ENCODE measurements at regions not wholly inside any gene's neighbourhood (a gene's known extent, or its start where the extent isn't known, plus 50 kb on each side); places are given as distances from the start of the nearest gene placed in this dataset.

DNA sequence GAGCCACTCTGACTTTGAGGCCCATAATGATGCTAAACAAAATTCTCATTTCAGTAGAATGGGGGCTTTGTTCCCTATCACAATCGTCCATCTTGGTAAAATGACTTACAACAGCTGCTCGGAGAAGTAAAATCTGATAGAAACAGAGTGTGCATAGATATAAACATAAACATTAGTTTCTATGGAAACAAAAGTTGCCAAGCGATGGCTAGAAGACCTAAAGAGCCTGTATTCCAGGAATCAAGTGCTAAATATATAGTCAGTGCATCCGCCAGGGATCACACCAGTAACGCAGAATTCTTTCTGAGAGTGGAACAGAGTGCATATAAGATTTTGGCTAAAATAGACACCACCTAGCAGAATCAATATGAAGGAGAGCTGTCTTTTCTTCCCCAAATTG lies 91.2 kb upstream of the KAZN start:
- no peak overlapping the region for H3K27ac ChIP-seq (ENCODE audit: low read depth, low read length)
- no CpG with 5 or more reads among the region's 5 CpGs for WGBS (ENCODE audit: insufficient coverage)

GRCh38 chr1:14508613-14509012 lies 89.9 kb upstream of the KAZN start:
- Histone ChIP-seq H3K4me1 (ENCODE audit: control insufficient read depth, insufficient read depth, low read length) (peaks cover 16% of the 10 kb centered on the region), H3K27ac (ENCODE audit: low read depth, low read length) (no peak overlapping the region), H3K4me3 (ENCODE audit: low read depth, low read length) (no peak overlapping the region), H3K36me3 (ENCODE audit: control insufficient read depth, insufficient read depth, low read length) (no peaks in the 10 kb centered on the region), H3K27me3 (ENCODE audit: control insufficient read depth, insufficient read depth, low read length) (no peaks in the 10 kb centered on the region), H3K9me3 (ENCODE audit: control insufficient read depth, insufficient read depth, low read length) (no peaks in the 10 kb centered on the region)
- DNase-seq (ENCODE audit: low read depth in 4 of 6, low spot score in 6 of 6) = peak in 1 of 6 donors; percentile 72
- 81% methylated on average over 5 of the region's 6 CpGs for whole genome bisulfite sequencing (ENCODE audit: insufficient coverage)

More for the DNA sequence above, 91.2 kb upstream of the KAZN start:
- Histone ChIP-seq H3K4me1 (ENCODE audit: control insufficient read depth, insufficient read depth, low read length) (peaks cover 8% of the 10 kb centered on the region), H3K27me3 (ENCODE audit: control insufficient read depth, insufficient read depth, low read length) (no peaks in the 10 kb centered on the region), H3K4me3 (ENCODE audit: low read depth, low read length) (no peak overlapping the region), H3K9me3 (ENCODE audit: control insufficient read depth, insufficient read depth, low read length) (no peaks in the 10 kb centered on the region), H3K36me3 (ENCODE audit: control insufficient read depth, insufficient read depth, low read length) (no peaks in the 10 kb centered on the region)
- DNase-seq (ENCODE audit: low read depth in 4 of 6, low spot score in 6 of 6) = peak in 2 of 6 donors; percentile 88 to 91

DNA sequence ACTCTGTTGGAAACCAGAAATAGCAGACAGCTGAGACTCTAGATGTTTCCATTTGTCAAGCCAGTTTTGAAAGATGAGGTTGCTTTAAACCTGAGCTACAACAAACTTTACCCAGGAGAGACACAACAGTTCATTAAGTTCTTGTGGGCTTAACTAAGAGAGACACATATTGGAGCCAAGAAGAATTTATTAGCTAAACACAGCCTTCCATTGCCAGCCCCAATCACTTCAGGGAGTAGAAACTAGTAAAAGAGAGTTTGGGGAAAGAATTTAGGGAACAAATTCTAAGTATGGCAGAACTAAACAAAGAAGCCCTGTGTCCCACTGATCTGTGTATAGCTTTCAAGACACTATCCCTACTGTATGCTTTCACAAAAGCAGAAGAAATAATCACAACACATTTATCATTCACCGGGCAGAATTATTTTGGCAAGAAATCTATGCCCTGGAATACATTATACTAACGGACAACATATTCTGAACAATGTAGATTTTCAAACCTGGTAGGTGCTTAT lies 87.3 kb upstream of the KAZN start:
- H3K4me1 ChIP-seq (ENCODE audit: control insufficient read depth, insufficient read depth, low read length) = peaks cover 16% of the 10 kb centered on the region
- no CpG with 5 or more reads among the region's 2 CpGs for WGBS (ENCODE audit: insufficient coverage)
- DNase-seq (ENCODE audit: low read depth in 4 of 6, low spot score in 6 of 6) = peak in 2 of 6 donors; percentile 57 to 72
- no peaks in the 10 kb centered on the region for H3K27me3 ChIP-seq (ENCODE audit: control insufficient read depth, insufficient read depth, low read length)
- no peaks in the 10 kb centered on the region for H3K36me3 ChIP-seq (ENCODE audit: control insufficient read depth, insufficient read depth, low read length)
- peak overlapping the region; percentile 42 for H3K27ac ChIP-seq (ENCODE audit: low read depth, low read length)
- no peak overlapping the region for H3K4me3 ChIP-seq (ENCODE audit: low read depth, low read length)
- H3K9me3 ChIP-seq (ENCODE audit: control insufficient read depth, insufficient read depth, low read length) = no peaks in the 10 kb centered on the region

DNA sequence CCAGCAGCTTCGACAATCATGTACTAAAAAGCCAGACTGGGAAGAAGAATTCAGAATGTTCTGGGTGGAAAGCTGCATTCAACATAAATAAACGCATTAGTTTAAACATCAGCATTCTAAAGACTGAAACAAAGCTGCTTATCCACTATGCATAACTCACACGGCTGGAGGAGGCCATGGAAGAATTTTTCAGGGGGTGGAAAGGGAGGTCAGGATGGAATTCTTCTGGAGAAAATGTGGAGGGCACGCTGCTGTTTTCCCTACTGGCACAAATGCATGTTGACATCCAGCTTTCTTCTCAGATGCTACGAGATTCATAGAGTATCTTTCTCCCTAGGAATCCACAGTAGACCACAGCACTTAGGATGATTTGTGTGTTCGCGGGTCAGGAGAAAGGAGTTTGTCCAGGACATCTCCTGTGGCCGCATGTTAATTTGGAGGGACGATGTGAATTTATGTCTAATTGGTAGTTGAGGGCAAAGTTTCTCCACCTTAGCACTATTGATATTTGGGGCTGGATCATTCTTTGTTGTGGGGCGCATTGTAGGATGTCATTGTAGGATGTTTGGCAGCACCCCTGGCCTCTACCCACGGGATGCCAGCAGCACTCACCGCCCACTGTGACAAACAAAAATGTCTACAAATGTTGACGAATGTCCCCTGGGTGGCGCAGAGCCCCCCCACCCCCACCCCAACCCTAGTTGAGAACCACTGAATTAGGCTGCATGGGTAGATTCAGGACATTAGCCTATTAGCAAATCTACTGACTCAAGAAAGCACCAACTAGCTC lies 86.5 kb upstream of the KAZN start:
- H3K9me3 ChIP-seq (ENCODE audit: control insufficient read depth, insufficient read depth, low read length) = no peaks in the 10 kb centered on the region
- H3K4me1 ChIP-seq (ENCODE audit: control insufficient read depth, insufficient read depth, low read length) = peaks cover 16% of the 10 kb centered on the region
- WGBS (ENCODE audit: insufficient coverage) = 70% methylated on average over 6 of the region's 14 CpGs
- no peaks in the 10 kb centered on the region for H3K36me3 ChIP-seq (ENCODE audit: control insufficient read depth, insufficient read depth, low read length)
- H3K27me3 ChIP-seq (ENCODE audit: control insufficient read depth, insufficient read depth, low read length) = no peaks in the 10 kb centered on the region
- H3K27ac ChIP-seq (ENCODE audit: low read depth, low read length) = peak overlapping the region; percentile 42
- peak in 2 of 6 donors; percentile 23 to 40 for DNase-seq (ENCODE audit: low read depth in 4 of 6, low spot score in 6 of 6)
- no peak overlapping the region for H3K4me3 ChIP-seq (ENCODE audit: low read depth, low read length)

- peak in 1 of 6 donors; percentile 43 for DNase-seq (ENCODE audit: low read depth in 4 of 6, low spot score in 6 of 6)
- no peaks in the 10 kb centered on the region for H3K27me3 ChIP-seq (ENCODE audit: control insufficient read depth, insufficient read depth, low read length)
- H3K27ac ChIP-seq (ENCODE audit: low read depth, low read length) = no peak overlapping the region
- H3K9me3 ChIP-seq (ENCODE audit: control insufficient read depth, insufficient read depth, low read length) = no peaks in the 10 kb centered on the region
- 73% methylated on average over 4 of the region's 7 CpGs for WGBS (ENCODE audit: insufficient coverage)
- peaks cover 16% of the 10 kb centered on the region for H3K4me1 ChIP-seq (ENCODE audit: control insufficient read depth, insufficient read depth, low read length)
- no peak overlapping the region for H3K4me3 ChIP-seq (ENCODE audit: low read depth, low read length)
- H3K36me3 ChIP-seq (ENCODE audit: control insufficient read depth, insufficient read depth, low read length) = no peaks in the 10 kb centered on the region
Measured at GRCh38 chr1:14513111-14513510, 85.4 kb upstream of the KAZN start.

GRCh38 chr1:14514739-14515138 lies 83.7 kb upstream of the KAZN start:
- H3K27me3 ChIP-seq (ENCODE audit: control insufficient read depth, insufficient read depth, low read length) = no peaks in the 10 kb centered on the region
- no peaks in the 10 kb centered on the region for H3K36me3 ChIP-seq (ENCODE audit: control insufficient read depth, insufficient read depth, low read length)
- no CpG with 5 or more reads among the region's 2 CpGs for WGBS (ENCODE audit: insufficient coverage)
- H3K4me1 ChIP-seq (ENCODE audit: control insufficient read depth, insufficient read depth, low read length) = peaks cover 21% of the 10 kb centered on the region
- no peak for DNase-seq (ENCODE audit: low read depth in 4 of 6, low spot score in 6 of 6)
- H3K27ac ChIP-seq (ENCODE audit: low read depth, low read length) = no peak overlapping the region
- no peak overlapping the region for H3K4me3 ChIP-seq (ENCODE audit: low read depth, low read length)
- H3K9me3 ChIP-seq (ENCODE audit: control insufficient read depth, insufficient read depth, low read length) = no peaks in the 10 kb centered on the region

DNA sequence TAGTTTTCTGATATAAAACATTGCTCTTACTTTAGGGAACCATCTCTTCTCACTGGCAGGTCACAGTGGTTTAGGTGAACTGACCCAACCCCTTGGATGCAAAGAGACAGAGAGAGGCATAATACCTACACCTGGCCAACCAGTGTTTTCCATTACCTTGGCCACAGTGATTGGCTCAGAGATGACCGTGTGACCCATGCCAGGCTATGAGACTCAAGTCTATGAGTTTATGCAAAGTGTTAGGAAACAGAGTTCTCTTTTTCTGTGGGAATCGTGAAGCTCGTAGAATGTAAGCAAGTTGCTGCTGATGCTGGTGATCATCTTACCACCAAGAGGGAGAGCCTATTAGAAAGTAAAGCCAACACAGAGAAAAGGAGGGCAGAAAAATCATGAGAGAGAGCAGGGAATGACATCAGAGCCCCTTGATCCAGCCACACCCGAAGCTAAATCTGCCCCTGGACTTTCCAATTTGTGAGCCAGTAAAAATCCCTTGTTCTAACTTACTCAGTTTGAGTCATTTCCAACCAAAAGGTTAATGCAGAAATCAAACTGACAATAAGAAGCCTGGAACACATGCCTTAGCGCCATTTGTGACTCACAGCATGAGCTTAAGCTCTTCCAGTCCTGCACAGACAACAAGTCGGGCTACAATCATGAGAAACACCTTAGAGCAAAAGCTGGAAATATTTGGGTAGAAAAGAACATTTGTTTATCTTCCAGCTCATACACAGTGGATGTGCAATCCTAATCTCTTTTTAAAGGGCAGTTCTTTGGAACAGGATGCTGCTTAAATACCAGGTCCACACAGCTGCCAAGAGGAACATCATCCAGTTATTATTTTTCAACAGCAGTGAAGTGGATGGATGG lies 81.3 kb upstream of the KAZN start:
- H3K27ac ChIP-seq (ENCODE audit: low read depth, low read length) = no peak overlapping the region
- DNase-seq (ENCODE audit: low read depth in 4 of 6, low spot score in 6 of 6) = peak in 1 of 6 donors; percentile 62
- no peak overlapping the region for H3K4me3 ChIP-seq (ENCODE audit: low read depth, low read length)
- peaks cover 15% of the 10 kb centered on the region for H3K4me1 ChIP-seq (ENCODE audit: control insufficient read depth, insufficient read depth, low read length)
- no peaks in the 10 kb centered on the region for H3K36me3 ChIP-seq (ENCODE audit: control insufficient read depth, insufficient read depth, low read length)
- 84% methylated on average over 3 of the region's 6 CpGs for WGBS (ENCODE audit: insufficient coverage)
- no peaks in the 10 kb centered on the region for H3K9me3 ChIP-seq (ENCODE audit: control insufficient read depth, insufficient read depth, low read length)
- H3K27me3 ChIP-seq (ENCODE audit: control insufficient read depth, insufficient read depth, low read length) = no peaks in the 10 kb centered on the region

- Histone ChIP-seq H3K4me1 (ENCODE audit: control insufficient read depth, insufficient read depth, low read length) (peaks cover 10% of the 10 kb centered on the region), H3K27ac (ENCODE audit: low read depth, low read length) (no peak overlapping the region), H3K9me3 (ENCODE audit: control insufficient read depth, insufficient read depth, low read length) (no peaks in the 10 kb centered on the region), H3K27me3 (ENCODE audit: control insufficient read depth, insufficient read depth, low read length) (no peaks in the 10 kb centered on the region), H3K36me3 (ENCODE audit: control insufficient read depth, insufficient read depth, low read length) (no peaks in the 10 kb centered on the region), H3K4me3 (ENCODE audit: low read depth, low read length) (no peak overlapping the region)
- WGBS (ENCODE audit: insufficient coverage) = no CpG with 5 or more reads among the region's 1 CpG
- peak in 1 of 6 donors; percentile 67 for DNase-seq (ENCODE audit: low read depth in 4 of 6, low spot score in 6 of 6)
Measured at GRCh38 chr1:14517841-14518180, 80.7 kb upstream of the KAZN start.

GRCh38 chr1:14519976-14520375 lies 78.5 kb upstream of the KAZN start:
- H3K9me3 ChIP-seq (ENCODE audit: control insufficient read depth, insufficient read depth, low read length) = no peaks in the 10 kb centered on the region
- DNase-seq (ENCODE audit: low read depth in 4 of 6, low spot score in 6 of 6) = no peak
- no peaks in the 10 kb centered on the region for H3K27me3 ChIP-seq (ENCODE audit: control insufficient read depth, insufficient read depth, low read length)
- H3K27ac ChIP-seq (ENCODE audit: low read depth, low read length) = no peak overlapping the region
- WGBS (ENCODE audit: insufficient coverage) = 100% methylated on average over 1 of the region's 5 CpGs
- H3K4me3 ChIP-seq (ENCODE audit: low read depth, low read length) = no peak overlapping the region
- peaks cover 10% of the 10 kb centered on the region for H3K4me1 ChIP-seq (ENCODE audit: control insufficient read depth, insufficient read depth, low read length)
- H3K36me3 ChIP-seq (ENCODE audit: control insufficient read depth, insufficient read depth, low read length) = no peaks in the 10 kb centered on the region
